Lower leg skin (tissue), 3 donors: ENCODE measurements at regions not wholly inside any gene's neighbourhood (a gene's known extent, or its start where the extent isn't known, plus 50 kb on each side); places are given as distances from the start of the nearest gene placed in this dataset.

Experiments used
- CTCF ChIP-seq, 3 donors: fragments of 450-650 bp; IDR thresholded peaks; one replicate each; pipeline ENCODE4 v1.5.1; 2016; ENCODE audit warnings: antibody characterized with exemption in 3 of 3, mild to moderate bottlenecking in 3 of 3, moderate library complexity in 2 of 3
- POLR2A ChIP-seq, 2 donors: fragments of 450-650 bp; IDR thresholded peaks; one replicate each; pipeline ENCODE4 v1.6.1; 2016 to 2017; ENCODE audit warnings: antibody characterized with exemption in 2 of 2, mild to moderate bottlenecking in 1 of 2, moderate library complexity in 1 of 2

- TF ChIP-seq CTCF (IDR thresholded peaks at IDR 0.05): no peak
- no peak for TF ChIP-seq POLR2A (IDR thresholded peaks at IDR 0.05)
Observed at GRCh38 chr11:116545912-116546311, 226.9 kb downstream of the BUD13 start.
